ENCODE measurements at regions not wholly inside any gene's neighbourhood (a gene's known extent, or its start where the extent isn't known, plus 50 kb on each side); places are given as distances from the start of the nearest gene placed in this dataset.

DNA sequence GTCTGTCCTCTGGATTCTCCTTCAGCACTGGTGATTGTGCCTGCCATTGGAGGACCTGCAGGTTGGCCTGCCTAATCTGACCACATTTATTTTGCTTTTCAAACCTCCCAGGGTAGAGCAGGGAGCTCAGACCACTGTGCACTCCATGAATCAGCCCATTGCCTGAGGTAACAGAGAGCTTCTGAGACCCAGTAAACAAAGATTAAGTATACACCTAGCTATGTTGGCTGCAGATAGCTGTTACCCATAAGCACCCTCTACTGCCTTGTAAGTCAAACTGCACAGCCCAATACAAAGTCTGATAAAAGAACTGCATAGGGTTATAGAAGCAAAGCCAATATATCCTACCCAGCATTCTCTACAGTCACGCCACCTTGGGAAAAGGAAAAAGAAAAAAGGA lies 338.7 kb downstream of the HTR1B start:
- CTCF ChIA-PET, result no interaction called here

GRCh38 chr6:77123527-77123926 lies 339.8 kb downstream of the HTR1B start:
- H3K4me1 Mint-ChIP-seq (ENCODE audit: low read depth, unreplicated experiment), result no peaks in the 10 kb centered on the region
- intact Hi-C loops (cut with micrococcal nuclease; ENCODE audit: unreplicated experiment), result no loop called here
- H3K27ac Mint-ChIP-seq (ENCODE audit: unreplicated experiment), result no peak overlapping the region
- TF ChIP-seq CTCF (IDR thresholded peaks at IDR 0.05; ENCODE audit: unreplicated experiment), result no peak
- CTCF ChIA-PET, result interaction anchor here (0.7 kb wide), 1 partner anchor 37 kb away, joined by 3 read pairs; no protein-coding TSS in a partner anchor
- no TSS peak for BruUV-seq (replicated peaks)
- no peaks in the 10 kb centered on the region for H3K36me3 Mint-ChIP-seq (ENCODE audit: insufficient read depth, unreplicated experiment)
- H3K4me3 Mint-ChIP-seq (ENCODE audit: low read depth, unreplicated experiment), result no peak overlapping the region
- no peak for DNase-seq
- no peaks in the 10 kb centered on the region for H3K27me3 Mint-ChIP-seq (ENCODE audit: unreplicated experiment)
- peaks cover 9% of the 10 kb centered on the region for H3K9me3 Mint-ChIP-seq (ENCODE audit: low read depth, unreplicated experiment)

More for the DNA sequence above, 338.7 kb downstream of the HTR1B start:
- Mint-ChIP-seq H3K36me3 (ENCODE audit: insufficient read depth, unreplicated experiment) (no peaks in the 10 kb centered on the region), H3K9me3 (ENCODE audit: low read depth, unreplicated experiment) (peaks cover 11% of the 10 kb centered on the region), H3K4me3 (ENCODE audit: low read depth, unreplicated experiment) (no peak overlapping the region), H3K27me3 (ENCODE audit: unreplicated experiment) (no peaks in the 10 kb centered on the region), H3K4me1 (ENCODE audit: low read depth, unreplicated experiment) (no peaks in the 10 kb centered on the region), H3K27ac (ENCODE audit: unreplicated experiment) (no peak overlapping the region)
- TF ChIP-seq CTCF (IDR thresholded peaks at IDR 0.05; ENCODE audit: unreplicated experiment), result no peak
- no TSS peak for BruUV-seq (replicated peaks)
- DNase-seq, result no peak
- intact Hi-C loops (cut with micrococcal nuclease; ENCODE audit: unreplicated experiment), result no loop called here

DNA sequence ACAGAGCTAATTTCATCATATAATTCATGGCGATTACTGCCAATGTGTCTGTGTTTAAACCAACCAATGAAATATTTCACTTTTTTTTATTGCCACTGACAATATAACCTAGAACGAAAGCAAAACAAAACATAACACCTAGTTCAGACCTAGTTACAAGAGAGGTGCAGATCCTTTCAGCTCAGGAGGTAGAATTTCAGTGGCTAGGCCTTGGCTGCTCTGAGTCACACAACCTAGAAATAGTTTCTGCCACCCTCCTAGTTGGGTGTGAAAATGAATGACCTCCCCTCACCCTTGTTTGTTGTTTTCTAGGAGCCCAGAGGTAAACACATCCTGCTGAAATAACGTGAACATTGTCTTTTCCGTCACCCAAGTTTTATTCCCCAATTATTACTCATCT lies 356.3 kb downstream of the HTR1B start:
- no peak for TF ChIP-seq CTCF (IDR thresholded peaks at IDR 0.05; ENCODE audit: unreplicated experiment)
- no peaks in the 10 kb centered on the region for H3K27me3 Mint-ChIP-seq (ENCODE audit: unreplicated experiment)
- peaks cover under 1% of the 10 kb centered on the region for H3K9me3 Mint-ChIP-seq (ENCODE audit: low read depth, unreplicated experiment)
- H3K4me1 Mint-ChIP-seq (ENCODE audit: low read depth, unreplicated experiment), result no peaks in the 10 kb centered on the region
- no peaks in the 10 kb centered on the region for H3K36me3 Mint-ChIP-seq (ENCODE audit: insufficient read depth, unreplicated experiment)
- no peak for DNase-seq
- CTCF ChIA-PET, result no interaction called here
- intact Hi-C loops (cut with micrococcal nuclease; ENCODE audit: unreplicated experiment), result no loop called here
- no peak overlapping the region for H3K27ac Mint-ChIP-seq (ENCODE audit: unreplicated experiment)
- no TSS peak for BruUV-seq (replicated peaks)
- no peak overlapping the region for H3K4me3 Mint-ChIP-seq (ENCODE audit: low read depth, unreplicated experiment)

GRCh38 chr6:77105091-77105490 lies 358.2 kb downstream of the HTR1B start:
- no peaks in the 10 kb centered on the region for H3K36me3 Mint-ChIP-seq (ENCODE audit: insufficient read depth, unreplicated experiment)
- H3K4me3 Mint-ChIP-seq (ENCODE audit: low read depth, unreplicated experiment), result no peak overlapping the region
- intact Hi-C loops (cut with micrococcal nuclease; ENCODE audit: unreplicated experiment), result no loop called here
- no TSS peak for BruUV-seq (replicated peaks)
- no peak overlapping the region for H3K27ac Mint-ChIP-seq (ENCODE audit: unreplicated experiment)
- H3K4me1 Mint-ChIP-seq (ENCODE audit: low read depth, unreplicated experiment), result no peaks in the 10 kb centered on the region
- CTCF ChIA-PET, result no interaction called here
- DNase-seq, result no peak
- no peak for TF ChIP-seq CTCF (IDR thresholded peaks at IDR 0.05; ENCODE audit: unreplicated experiment)
- no peaks in the 10 kb centered on the region for H3K27me3 Mint-ChIP-seq (ENCODE audit: unreplicated experiment)
- H3K9me3 Mint-ChIP-seq (ENCODE audit: low read depth, unreplicated experiment), result peaks cover 3% of the 10 kb centered on the region

Measured in Calu3 (cell line).